ENCODE measurements at regions not wholly inside any gene's neighbourhood (a gene's known extent, or its start where the extent isn't known, plus 50 kb on each side); places are given as distances from the start of the nearest gene placed in this dataset.

GRCh38 chr18:53644799-53645471 lies 579.5 kb downstream of the MBD2 start:
- DNase-seq: no peak

GRCh38 chr18:53639687-53640086 lies 584.8 kb downstream of the MBD2 start:
- DNase-seq: no peak

GRCh38 chr18:53629337-53629736 lies 595.1 kb downstream of the MBD2 start:
- no peak for DNase-seq

- DNase-seq: no peak
These were observed 598.4 kb downstream of the MBD2 start for GRCh38 chr18:53625997-53626599.

DNA sequence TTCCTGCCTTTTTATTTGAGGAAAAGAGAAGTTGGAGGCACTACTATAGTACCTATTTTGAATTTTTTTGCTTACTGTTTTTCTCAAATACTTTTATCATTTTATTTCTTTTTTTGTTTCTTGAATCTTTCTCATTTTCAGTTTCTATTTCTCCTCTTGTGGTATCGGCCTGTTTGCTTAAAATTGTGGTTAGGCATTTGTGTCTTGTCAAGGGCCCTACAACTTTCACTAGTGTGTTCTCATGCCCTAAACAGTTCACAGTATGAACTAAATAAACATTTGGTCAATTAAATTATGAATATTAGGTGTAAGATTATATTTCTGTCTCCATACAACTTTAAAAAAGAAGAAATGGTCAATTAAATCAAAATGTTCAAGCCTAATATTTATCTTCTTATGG lies 613.5 kb downstream of the MBD2 start:
- DNase-seq: no peak

- no peak for DNase-seq
These were observed 617.7 kb downstream of the MBD2 start for GRCh38 chr18:53606792-53607191.

DNA sequence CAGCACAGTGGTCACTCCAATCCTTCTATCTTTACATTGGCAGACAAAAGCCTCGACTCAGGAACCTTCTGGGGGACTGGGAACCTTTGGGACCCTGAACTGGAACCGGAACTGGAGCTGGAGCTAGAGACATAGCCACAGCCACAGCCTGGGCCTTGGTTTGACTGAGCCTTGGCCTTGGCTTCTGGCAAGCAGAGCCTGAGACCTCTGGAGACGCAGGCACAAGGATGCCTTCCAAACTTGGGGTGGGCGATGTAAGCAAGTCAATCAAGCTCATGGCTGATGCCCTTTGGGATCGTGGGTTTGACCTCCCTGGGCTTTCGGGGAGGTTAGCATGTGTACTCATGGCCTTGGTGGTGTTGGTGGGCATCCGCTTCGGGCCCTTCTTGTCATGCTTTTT lies 619.3 kb downstream of the MBD2 start:
- no peak for DNase-seq

- DNase-seq: no peak
These were observed 621.2 kb downstream of the MBD2 start for GRCh38 chr18:53603276-53603675.

DNA sequence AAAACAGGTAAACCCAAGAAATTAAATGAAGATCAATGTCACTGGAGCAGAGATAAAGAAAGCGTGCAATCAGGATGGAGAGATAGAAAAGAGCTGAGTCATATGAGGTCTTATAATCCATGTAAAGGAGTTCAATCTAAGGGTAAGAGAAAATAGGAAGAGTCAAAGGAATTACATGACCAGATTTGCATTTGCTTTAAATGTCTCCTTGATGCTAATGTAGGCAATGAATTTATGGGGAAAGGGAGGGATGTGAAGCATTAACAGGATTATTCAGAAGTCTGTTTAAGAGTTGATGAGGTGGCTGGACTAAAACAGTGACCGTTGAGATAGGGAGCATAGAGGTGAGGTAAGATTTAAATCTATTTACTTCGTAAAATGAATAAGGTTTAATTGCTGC lies 623.1 kb downstream of the MBD2 start:
- no peak for DNase-seq

GRCh38 chr18:53586923-53587322 lies 637.5 kb downstream of the MBD2 start:
- DNase-seq: no peak
